H9 (cell line): ENCODE measurements at regions not wholly inside any gene's neighbourhood (a gene's known extent, or its start where the extent isn't known, plus 50 kb on each side); places are given as distances from the start of the nearest gene placed in this dataset.

ENCODE experiments used
- DNase-seq: peaks from one replicate; pipeline ENCODE4 v3.0.0-alpha.2; 2017
- H2AFZ ChIP-seq: one replicate; pipeline ENCODE4 v1.6.1; 2013; ENCODE audit warnings: mild to moderate bottlenecking, low read length, control low read depth, moderate library complexity
- H2AK5ac ChIP-seq: 2 replicates; pipeline ENCODE4 v1.6.1; 2013; ENCODE audit warnings: low read length, control low read depth, mixed read lengths; ENCODE audit not compliant: insufficient read length
- H2BK120ac ChIP-seq: one replicate; pipeline ENCODE4 v1.6.1; 2013; ENCODE audit warnings: low read depth, mild to moderate bottlenecking, low read length, control low read depth, inconsistent platforms; ENCODE audit not compliant: poor library complexity, severe bottlenecking
- H2BK12ac ChIP-seq: 2 replicates; pipeline ENCODE4 v1.6.1; 2013; ENCODE audit warnings: low read length, control low read depth, mixed read lengths, low read depth; ENCODE audit not compliant: insufficient read length
- H2BK15ac ChIP-seq: 2 replicates; pipeline ENCODE4 v1.6.1; 2013; ENCODE audit warnings: low read depth, low read length, control low read depth
- H2BK20ac ChIP-seq: one replicate; pipeline ENCODE4 v1.6.1; 2013; ENCODE audit warnings: low read depth, mild to moderate bottlenecking, low read length, control low read depth, inconsistent platforms; ENCODE audit not compliant: poor library complexity, severe bottlenecking
- H2BK5ac ChIP-seq: 2 replicates; pipeline ENCODE4 v1.6.1; 2013; ENCODE audit warnings: low read length, control low read depth, mixed read lengths; ENCODE audit not compliant: insufficient read length
- H3K14ac ChIP-seq: 2 replicates; pipeline ENCODE4 v1.6.1; 2013; ENCODE audit warnings: low read length, control low read depth; ENCODE audit not compliant: insufficient read depth
- H3K18ac ChIP-seq: 2 replicates; pipeline ENCODE4 v1.6.1; 2013; ENCODE audit warnings: low read depth, mild to moderate bottlenecking, mixed read lengths, low read length, control low read depth; ENCODE audit not compliant: insufficient read length
- H3K23ac ChIP-seq: 2 replicates; pipeline ENCODE4 v1.6.1; 2013; ENCODE audit warnings: low read length, control low read depth, mixed read lengths, low read depth; ENCODE audit not compliant: insufficient read length
- H3K23me2 ChIP-seq: 2 replicates; pipeline ENCODE4 v1.6.1; 2013; ENCODE audit warnings: low read depth, mild to moderate bottlenecking, mixed read lengths, low read length, control low read depth; ENCODE audit not compliant: insufficient read length, poor library complexity, severe bottlenecking
- H3K27ac ChIP-seq: 2 replicates; pipeline ENCODE4 v1.5.1; 2013; ENCODE audit warnings: low read length, control low read depth, mixed read lengths, low read depth; ENCODE audit not compliant: insufficient read length
- H3K27me3 ChIP-seq: 2 replicates; pipeline ENCODE4 v1.6.1; 2013; ENCODE audit warnings: low read length, control low read depth, inconsistent platforms; ENCODE audit not compliant: insufficient read depth
- H3K4ac ChIP-seq: 2 replicates; pipeline ENCODE4 v1.6.1; 2013; ENCODE audit warnings: low read depth, mild to moderate bottlenecking, control low read depth, inconsistent platforms, low read length, moderate library complexity
- H3K4me1 ChIP-seq: 2 replicates; pipeline ENCODE4 v1.6.1; 2013; ENCODE audit warnings: low read length, control low read depth, inconsistent platforms; ENCODE audit not compliant: insufficient read depth
- H3K4me2 ChIP-seq: 2 replicates; pipeline ENCODE4 v1.6.1; 2013; ENCODE audit warnings: low read length, control low read depth, mixed read lengths; ENCODE audit not compliant: insufficient read length, insufficient read depth
- H3K56ac ChIP-seq: 2 replicates; pipeline ENCODE4 v1.6.1; 2013; ENCODE audit warnings: low read depth, mild to moderate bottlenecking, mixed read lengths, low read length, control low read depth; ENCODE audit not compliant: insufficient read length
- H3K79me1 ChIP-seq: 2 replicates; pipeline ENCODE4 v1.6.1; 2013; ENCODE audit warnings: low read depth, mild to moderate bottlenecking, moderate library complexity, low read length, control low read depth, inconsistent platforms; ENCODE audit not compliant: insufficient read depth, poor library complexity, severe bottlenecking
- H3K79me2 ChIP-seq: 2 replicates; pipeline ENCODE4 v1.6.1; 2013; ENCODE audit warnings: low read length, control low read depth, inconsistent platforms; ENCODE audit not compliant: insufficient read depth
- H3K9ac ChIP-seq: 2 replicates; pipeline ENCODE4 v1.6.1; 2013; ENCODE audit warnings: low read length, control low read depth, mixed read lengths; ENCODE audit not compliant: insufficient read length; ENCODE audit errors: extremely low read depth
- H3K9me3 ChIP-seq: one replicate; pipeline ENCODE4 v1.6.1; 2013; ENCODE audit warnings: low read depth, low read length, inconsistent platforms; ENCODE audit not compliant: control insufficient read depth
- H3T11ph ChIP-seq: one replicate; pipeline ENCODE4 v1.6.1; 2013; ENCODE audit warnings: mild to moderate bottlenecking, low read length, control low read depth, inconsistent platforms
- H4K20me1 ChIP-seq: one replicate; pipeline ENCODE4 v1.6.1; 2013; ENCODE audit not compliant: control insufficient read depth, insufficient read length, insufficient read depth
- H4K5ac ChIP-seq: 2 replicates; pipeline ENCODE4 v1.6.1; 2013; ENCODE audit warnings: low read depth, mild to moderate bottlenecking, mixed read lengths, low read length, control low read depth; ENCODE audit not compliant: insufficient read length
- H4K8ac ChIP-seq: replicated peaks from 2 replicates; pipeline ENCODE4 v1.6.1; 2013; ENCODE audit warnings: low read length, control low read depth, mixed read lengths, low read depth; ENCODE audit not compliant: insufficient read length
- H4K91ac ChIP-seq: 2 replicates; pipeline ENCODE4 v1.6.1; 2013; ENCODE audit warnings: low read depth, mild to moderate bottlenecking, moderate library complexity, mixed read lengths, low read length, control low read depth; ENCODE audit not compliant: insufficient read length
- H3K27ac Mint-ChIP-seq, 3 experiments: 2 replicates in 2 of 3; 3 replicates in 1 of 3; pipeline ENCODE4 v1.8.0; 2020 to 2021; ENCODE audit warnings: mixed read lengths in 3 of 3, mild to moderate bottlenecking in 1 of 3, moderate library complexity in 1 of 3
- H3K27me3 Mint-ChIP-seq: 2 replicates; pipeline ENCODE4 v1.8.0; 2021; ENCODE audit warnings: low read depth, mild to moderate bottlenecking, moderate library complexity, mixed read lengths
- H3K36me3 Mint-ChIP-seq, 3 experiments: 2 replicates in 2 of 3; 3 replicates in 1 of 3; pipeline ENCODE4 v1.8.0; 2020 to 2021; ENCODE audit warnings: low read depth in 3 of 3, mixed read lengths in 3 of 3; ENCODE audit not compliant: insufficient read depth in 1 of 3
- H3K4me1 Mint-ChIP-seq, 2 experiments: 2 replicates each; pipeline ENCODE4 v1.8.0; 2020; ENCODE audit warnings: mixed read lengths in 2 of 2
- H3K4me3 Mint-ChIP-seq, 2 experiments: 2 replicates in 1 of 2; 3 replicates in 1 of 2; pipeline ENCODE4 v1.8.0; 2020 to 2021; ENCODE audit warnings: mild to moderate bottlenecking in 2 of 2, mixed read lengths in 2 of 2, moderate library complexity in 1 of 2
- H3K9me3 Mint-ChIP-seq, 2 experiments: 2 replicates in 1 of 2; 3 replicates in 1 of 2; pipeline ENCODE4 v1.8.0; 2020; ENCODE audit warnings: mild to moderate bottlenecking in 2 of 2, mixed read lengths in 2 of 2, moderate library complexity in 1 of 2
- WGBS: extraction: QIAGEN DNeasy Blood & Tissue Kit; methylation state at CpG from one replicate; pipeline ENCODE4 v1.1.7; 2013; ENCODE audit warnings: missing lambda C conversion rate, low lambda C conversion rate, mixed read lengths; ENCODE audit not compliant: insufficient read length; ENCODE audit errors: extremely low coverage; 5-methylcytosine and 5-hydroxymethylcytosine counted together
- TF ChIP-seq, protein P1 (sequence below): fragments of 200-600 bp; sonication (generic); conservative IDR thresholded peaks from 3 replicates; pipeline ENCODE4 v1.8.0; 2021; ENCODE audit warnings: antibody characterized with exemption, mild to moderate bottlenecking

DNA sequence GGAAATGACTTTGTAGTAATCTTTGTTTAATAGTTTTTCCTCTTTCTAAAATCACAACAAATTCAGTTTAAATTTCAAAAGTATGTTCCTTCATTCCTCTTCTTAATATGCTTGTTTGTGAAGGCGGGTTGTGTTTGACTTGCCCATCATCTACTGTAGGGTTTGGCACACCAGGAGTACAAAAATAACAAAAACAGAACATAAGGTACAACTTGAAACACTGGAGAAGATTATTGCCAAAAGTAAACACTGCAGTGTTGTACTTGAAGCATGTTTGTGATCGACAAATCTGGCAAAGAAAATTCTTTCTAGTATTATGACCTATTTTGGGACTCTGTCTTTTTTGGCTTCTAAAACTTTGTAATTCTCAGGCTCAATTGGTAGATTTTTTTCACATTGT, 518.6 kb downstream of the SLITRK5 start:
- no peaks in the 10 kb centered on the region for H3K9me3 ChIP-seq
- H2AK5ac ChIP-seq: no peak overlapping the region
- no peak overlapping the region for H3T11ph ChIP-seq
- no peak overlapping the region for H3K56ac ChIP-seq
- H3K4me2 ChIP-seq: no peak overlapping the region
- no peaks in the 10 kb centered on the region for H3K23me2 ChIP-seq
- H3K27ac ChIP-seq: no peak overlapping the region
- no peaks in the 10 kb centered on the region for H3K79me2 ChIP-seq
- no peak overlapping the region for H2AFZ ChIP-seq
- H2BK5ac ChIP-seq: no peak overlapping the region
- H2BK20ac ChIP-seq: no peak overlapping the region
- no peak for DNase-seq
- H3K4me1 ChIP-seq: no peaks in the 10 kb centered on the region
- no peak overlapping the region for H3K23ac ChIP-seq
- no CpG with 5 or more reads among the region's 2 CpGs for WGBS
- H3K27me3 ChIP-seq: no peaks in the 10 kb centered on the region
- H3K36me3 Mint-ChIP-seq: no peaks in the 10 kb centered on the region; a peak in 2 of 7 replicates
- H3K27me3 Mint-ChIP-seq: no peaks in the 10 kb centered on the region
- peaks cover 4 to 6% of the 10 kb centered on the region in 2 experiments; a peak in 3 of 5 replicates for H3K9me3 Mint-ChIP-seq
- H3K4me1 Mint-ChIP-seq: no peaks in the 10 kb centered on the region
- no peak overlapping the region for H3K27ac Mint-ChIP-seq
- no peaks in the 10 kb centered on the region for H3K79me1 ChIP-seq
- TF ChIP-seq, protein P1, sequence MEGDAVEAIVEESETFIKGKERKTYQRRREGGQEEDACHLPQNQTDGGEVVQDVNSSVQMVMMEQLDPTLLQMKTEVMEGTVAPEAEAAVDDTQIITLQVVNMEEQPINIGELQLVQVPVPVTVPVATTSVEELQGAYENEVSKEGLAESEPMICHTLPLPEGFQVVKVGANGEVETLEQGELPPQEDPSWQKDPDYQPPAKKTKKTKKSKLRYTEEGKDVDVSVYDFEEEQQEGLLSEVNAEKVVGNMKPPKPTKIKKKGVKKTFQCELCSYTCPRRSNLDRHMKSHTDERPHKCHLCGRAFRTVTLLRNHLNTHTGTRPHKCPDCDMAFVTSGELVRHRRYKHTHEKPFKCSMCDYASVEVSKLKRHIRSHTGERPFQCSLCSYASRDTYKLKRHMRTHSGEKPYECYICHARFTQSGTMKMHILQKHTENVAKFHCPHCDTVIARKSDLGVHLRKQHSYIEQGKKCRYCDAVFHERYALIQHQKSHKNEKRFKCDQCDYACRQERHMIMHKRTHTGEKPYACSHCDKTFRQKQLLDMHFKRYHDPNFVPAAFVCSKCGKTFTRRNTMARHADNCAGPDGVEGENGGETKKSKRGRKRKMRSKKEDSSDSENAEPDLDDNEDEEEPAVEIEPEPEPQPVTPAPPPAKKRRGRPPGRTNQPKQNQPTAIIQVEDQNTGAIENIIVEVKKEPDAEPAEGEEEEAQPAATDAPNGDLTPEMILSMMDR: no peak
- H3K4me3 Mint-ChIP-seq: no peak overlapping the region
- H2BK120ac ChIP-seq: no peak overlapping the region
- no peak overlapping the region for H3K4ac ChIP-seq
- no peak overlapping the region for H4K8ac ChIP-seq
- no peak overlapping the region for H2BK15ac ChIP-seq
- H2BK12ac ChIP-seq: no peak overlapping the region
- H3K18ac ChIP-seq: no peak overlapping the region
- H4K91ac ChIP-seq: no peak overlapping the region
- H3K14ac ChIP-seq: no peak overlapping the region
- no peak overlapping the region for H3K9ac ChIP-seq
- no peak overlapping the region for H4K5ac ChIP-seq
- H4K20me1 ChIP-seq: no peaks in the 10 kb centered on the region
